T-cell (primary cell): ENCODE measurements at regions not wholly inside any gene's neighbourhood (a gene's known extent, or its start where the extent isn't known, plus 50 kb on each side); places are given as distances from the start of the nearest gene placed in this dataset.
"Not testable (repeated sequence)": the region's sequence is repeated elsewhere in the genome, so short reads cannot be mapped to it uniquely, and the experiment has no call there.

Experiments used
- ATAC-seq, 4 experiments: fragments of 200-7000 bp in 3 of 4; fragments of 150-1000 bp in 1 of 4; cut with Tn5 transposase; replicated peaks in 1 of 4; 1 replicate in 3 of 4; 2 replicates in 1 of 4; pipeline ENCODE4 v1.10.0; 2021; ENCODE audit warnings: moderate library complexity in 3 of 4, mild to moderate bottlenecking in 2 of 4, moderate number of reproducible peaks in 1 of 4
- CTCF ChIA-PET, 2 donors: fragments of 300-600 bp; sonication (Branson Sonifier 250); formaldehyde crosslinking; loops; one replicate each; lab custom pipeline; 2022; ENCODE audit warnings: antibody characterized with exemption in 2 of 2; lab: Charles Lee
- POLR2A ChIA-PET, 2 donors: fragments of 300-600 bp; sonication (Branson Sonifier 250); formaldehyde crosslinking; loops; one replicate each; lab custom pipeline; 2022; ENCODE audit warnings: antibody characterized with exemption in 2 of 2; lab: Charles Lee
- DNase-seq, 35 experiments: peaks; one replicate each; pipeline versions ENCODE4 v3.0.0 to v3.0.0-alpha.2; 2013 to 2023
- H3K27ac ChIP-seq: one replicate; pipeline ENCODE4 v1.5.1; 2013; ENCODE audit warnings: low read length
- H3K27me3 ChIP-seq, 2 experiments: replicated peaks in 1 of 2; 1 replicate in 1 of 2; 2 replicates in 1 of 2; pipeline versions ENCODE4 v1.6.1 to v1.7.0; 2013; ENCODE audit warnings: low read length in 1 of 2, mixed read lengths in 1 of 2; ENCODE audit not compliant: control insufficient read depth in 2 of 2, insufficient read depth in 2 of 2; ENCODE audit errors: extremely low read depth in 1 of 2
- H3K36me3 ChIP-seq, 2 donors: 1 replicate in 1 of 2; 2 replicates in 1 of 2; pipeline versions ENCODE4 v1.6.1 to v1.7.0; 2013; ENCODE audit warnings: low read length in 1 of 2; ENCODE audit not compliant: control insufficient read depth in 2 of 2, insufficient read depth in 1 of 2; ENCODE audit errors: extremely low read depth in 1 of 2
- H3K4me1 ChIP-seq, 2 experiments: 1 replicate in 1 of 2; 2 replicates in 1 of 2; pipeline versions ENCODE4 v1.6.1 to v1.7.0; 2013; ENCODE audit warnings: low read length in 2 of 2, mixed read lengths in 1 of 2; ENCODE audit not compliant: insufficient read depth in 2 of 2, control insufficient read depth in 1 of 2; ENCODE audit errors: extremely low read depth in 1 of 2
- H3K4me3 ChIP-seq, 2 donors: 1 replicate in 1 of 2; 2 replicates in 1 of 2; pipeline versions ENCODE4 v1.5.1 to v1.7.0; 2013; ENCODE audit warnings: mild to moderate bottlenecking in 2 of 2, low read length in 1 of 2, moderate library complexity in 1 of 2; ENCODE audit not compliant: control insufficient read depth in 1 of 2; ENCODE audit errors: extremely low read depth in 1 of 2
- H3K9me3 ChIP-seq: 2 replicates; pipeline ENCODE4 v1.7.0; 2013
- H3K27ac Mint-ChIP-seq, 2 donors: one replicate each; pipeline ENCODE4 v1.8.0; 2020 to 2021; ENCODE audit warnings: mild to moderate bottlenecking in 2 of 2, mixed read lengths in 2 of 2
- H3K27me3 Mint-ChIP-seq, 2 donors: one replicate each; pipeline ENCODE4 v1.8.0; 2021 to 2022; ENCODE audit warnings: mixed read lengths in 2 of 2
- H3K36me3 Mint-ChIP-seq: one replicate; pipeline ENCODE4 v1.8.0; 2021; ENCODE audit warnings: mixed read lengths
- H3K4me1 Mint-ChIP-seq, 3 donors: one replicate each; pipeline ENCODE4 v1.8.0; 2020 to 2022; ENCODE audit warnings: mixed read lengths in 3 of 3, mild to moderate bottlenecking in 1 of 3
- H3K4me3 Mint-ChIP-seq, 3 donors: one replicate each; pipeline ENCODE4 v1.8.0; 2020 to 2022; ENCODE audit warnings: mild to moderate bottlenecking in 3 of 3, mixed read lengths in 3 of 3, moderate library complexity in 3 of 3
- H3K9me3 Mint-ChIP-seq, 3 donors: one replicate each; pipeline ENCODE4 v1.8.0; 2020 to 2022; ENCODE audit warnings: mixed read lengths in 3 of 3
- WGBS: methylation state at CpG from one replicate; pipeline ENCODE4 v1.1.5; 2013; ENCODE audit warnings: missing lambda C conversion rate; ENCODE audit not compliant: insufficient coverage; 5-methylcytosine and 5-hydroxymethylcytosine counted together

DNA sequence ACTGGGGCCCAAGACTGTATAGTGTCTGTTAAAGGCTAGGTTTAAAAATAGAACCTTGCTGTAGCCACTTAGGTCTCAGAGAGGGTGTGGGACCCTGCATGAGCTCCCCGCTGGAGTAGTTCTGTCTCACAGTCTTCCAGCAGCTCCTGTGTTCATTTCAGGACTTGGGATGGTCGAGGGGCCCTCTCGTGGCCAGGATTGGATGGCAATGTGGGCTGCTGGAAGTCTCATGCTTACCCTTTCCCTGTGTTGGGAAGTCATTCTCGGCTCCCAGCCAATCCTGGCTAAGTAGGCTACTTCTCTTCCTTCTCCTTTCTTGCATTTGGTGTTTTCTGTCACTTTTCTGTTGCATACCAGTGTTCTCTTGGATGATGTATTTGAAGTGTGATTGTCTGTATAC, 284.0 kb upstream of the GCFC2 start:
- Mint-ChIP-seq H3K4me1 (no peaks in the 10 kb centered on the region), H3K9me3 (peaks cover 11 to 40% (median 33%) of the 10 kb centered on the region in 3 donors), H3K27me3 (no peaks in the 10 kb centered on the region), H3K36me3 (no peaks in the 10 kb centered on the region), H3K4me3 (no peak overlapping the region), H3K27ac (no peak overlapping the region)
- ChIA-PET POLR2A (no interaction called here), CTCF (no interaction called here)
- Histone ChIP-seq H3K4me1 (no peaks in the 10 kb centered on the region), H3K27ac (no peak overlapping the region), H3K4me3 (no peak overlapping the region), H3K27me3 (no peaks in the 10 kb centered on the region), H3K36me3 (no peaks in the 10 kb centered on the region), H3K9me3 (no peaks in the 10 kb centered on the region)
- WGBS, result 54% methylated on average over 3 of the region's 4 CpGs
- ATAC-seq (no peak), DNase-seq (no peak)

DNA sequence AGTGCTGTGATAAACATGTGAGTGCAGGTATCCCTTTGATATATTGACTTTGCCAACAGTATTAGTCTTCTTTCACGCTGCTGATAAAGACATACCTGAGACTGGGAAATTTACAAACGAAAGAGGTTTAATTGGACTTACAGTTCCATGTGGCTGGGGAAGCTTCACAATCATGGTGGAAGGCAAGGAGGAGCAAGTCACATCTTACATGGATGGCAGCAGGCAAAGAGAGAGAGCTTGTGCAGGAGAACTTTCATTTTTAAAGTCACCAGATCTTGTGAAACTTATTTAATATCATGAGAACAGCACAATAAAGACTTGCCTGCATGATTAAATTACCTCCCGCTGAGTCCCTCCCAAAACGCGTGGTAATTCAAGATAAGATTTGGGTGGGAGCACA, 277.9 kb upstream of the GCFC2 start:
- 86% methylated on average over 4 of the region's 5 CpGs for WGBS

DNA sequence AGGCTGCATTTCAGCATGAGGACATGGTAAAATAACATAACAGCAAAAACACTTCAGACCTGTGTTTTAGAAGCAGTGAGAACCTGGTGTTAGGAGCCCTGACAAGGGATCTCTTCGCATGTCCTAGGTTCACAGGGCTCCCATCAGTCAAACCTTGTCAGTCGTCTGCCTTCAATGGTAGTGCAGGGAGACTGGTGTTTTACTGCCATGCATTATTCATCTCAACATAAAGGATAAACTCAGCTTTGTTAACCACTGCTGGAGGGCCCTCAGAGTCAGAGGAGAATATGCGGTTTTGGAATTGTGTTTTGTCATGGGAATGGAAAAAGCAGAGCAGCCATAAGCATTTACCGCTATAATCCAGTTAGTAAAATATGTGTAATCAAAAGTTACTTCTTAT, 275.9 kb upstream of the GCFC2 start:
- Mint-ChIP-seq H3K27ac (no peak overlapping the region), H3K27me3 (no peaks in the 10 kb centered on the region), H3K4me1 (no peaks in the 10 kb centered on the region), H3K4me3 (no peak overlapping the region), H3K9me3 (peaks cover 0 to 23% (median 19%) of the 10 kb centered on the region in 3 donors), H3K36me3 (no peaks in the 10 kb centered on the region)
- POLR2A ChIA-PET, result no interaction called here
- WGBS, result 60% methylated on average over 1 of the region's 4 CpGs
- CTCF ChIA-PET, result no interaction called here
- no peaks in the 10 kb centered on the region for H3K9me3 ChIP-seq
- H3K36me3 ChIP-seq, result no peaks in the 10 kb centered on the region
- no peaks in the 10 kb centered on the region for H3K4me1 ChIP-seq
- H3K27ac ChIP-seq, result no peak overlapping the region
- DNase-seq, result no peak
- H3K4me3 ChIP-seq, result no peak overlapping the region
- no peak for ATAC-seq
- no peaks in the 10 kb centered on the region for H3K27me3 ChIP-seq

More for the DNA sequence above, 277.9 kb upstream of the GCFC2 start:
- H3K4me3 ChIP-seq, H3K4me3 Mint-ChIP-seq, H3K9me3 ChIP-seq, CTCF ChIA-PET, ATAC-seq, H3K4me1 ChIP-seq, H3K27me3 ChIP-seq, H3K36me3 ChIP-seq, H3K27ac Mint-ChIP-seq, H3K36me3 Mint-ChIP-seq, H3K4me1 Mint-ChIP-seq, DNase-seq, POLR2A ChIA-PET, H3K27me3 Mint-ChIP-seq, H3K27ac ChIP-seq: not testable (repeated sequence)
- H3K9me3 Mint-ChIP-seq, result peaks cover 3 to 36% (median 33%) of the 10 kb centered on the region in 3 donors

DNA sequence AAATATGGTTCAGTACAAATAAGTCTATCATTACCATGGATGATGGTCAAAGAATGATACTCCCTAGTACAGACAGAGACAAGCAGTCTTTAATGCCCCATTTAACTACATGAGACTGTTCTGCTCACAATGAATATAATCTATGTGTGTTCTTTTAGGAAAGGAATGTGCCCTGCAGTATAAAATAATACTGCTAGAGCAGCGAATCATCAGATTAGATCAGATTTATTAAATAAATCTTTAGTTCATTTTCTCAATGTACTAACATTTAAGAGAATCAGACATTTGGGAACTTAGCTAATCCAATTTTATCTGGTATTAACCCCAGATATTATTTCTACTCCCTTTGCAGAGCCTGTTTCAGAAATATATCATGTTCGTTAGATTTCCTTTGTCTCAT, 272.0 kb upstream of the GCFC2 start:
- ATAC-seq (no peak), DNase-seq (no peak)
- Mint-ChIP-seq H3K9me3 (peaks cover 6 to 23% (median 12%) of the 10 kb centered on the region in 3 donors), H3K27me3 (no peaks in the 10 kb centered on the region), H3K36me3 (no peaks in the 10 kb centered on the region), H3K4me1 (no peaks in the 10 kb centered on the region), H3K27ac (no peak overlapping the region), H3K4me3 (no peak overlapping the region)
- H3K36me3 ChIP-seq, result no peaks in the 10 kb centered on the region
- ChIA-PET POLR2A (no interaction called here), CTCF (no interaction called here)
- H3K4me1 ChIP-seq, result no peaks in the 10 kb centered on the region
- no peaks in the 10 kb centered on the region for H3K9me3 ChIP-seq
- no peaks in the 10 kb centered on the region for H3K27me3 ChIP-seq
- 63% methylated on average over 1 of the region's 2 CpGs for WGBS
- H3K27ac ChIP-seq, result no peak overlapping the region
- no peak overlapping the region for H3K4me3 ChIP-seq

DNA sequence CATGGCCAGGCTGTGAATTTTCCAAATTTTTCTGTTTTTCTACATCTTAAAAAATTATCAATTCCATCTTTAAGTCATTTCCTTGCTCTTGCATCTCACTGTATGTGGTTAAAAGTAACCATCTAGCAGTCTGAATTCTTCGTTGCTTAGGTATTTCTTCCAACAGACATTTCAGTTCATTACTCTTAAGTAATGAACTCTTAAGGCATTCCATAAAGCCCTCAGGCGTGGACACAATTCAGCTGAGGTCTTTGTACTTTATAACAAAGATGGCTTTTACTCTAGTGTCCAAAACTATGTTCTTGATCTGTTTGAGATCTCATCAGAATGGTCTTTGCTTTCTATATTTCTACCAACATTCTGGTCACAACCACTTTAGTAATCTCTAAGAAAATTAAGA, 253.9 kb upstream of the GCFC2 start:
- POLR2A ChIA-PET, result no interaction called here
- no peaks in the 10 kb centered on the region for H3K4me1 ChIP-seq
- H3K9me3 ChIP-seq, result no peaks in the 10 kb centered on the region
- H3K9me3 Mint-ChIP-seq, result peaks cover 0 to 9% (median 0%) of the 10 kb centered on the region in 3 donors
- H3K4me3 ChIP-seq, result no peak overlapping the region
- H3K4me1 Mint-ChIP-seq, result no peaks in the 10 kb centered on the region
- WGBS, result 40% methylated on average over 1 of the region's 2 CpGs
- ATAC-seq (no peak), DNase-seq (no peak)
- H3K27ac Mint-ChIP-seq, result no peak overlapping the region
- no peaks in the 10 kb centered on the region for H3K27me3 ChIP-seq
- H3K4me3 Mint-ChIP-seq, result no peak overlapping the region
- no peaks in the 10 kb centered on the region for H3K36me3 Mint-ChIP-seq
- H3K27ac ChIP-seq, result no peak overlapping the region
- CTCF ChIA-PET, result no interaction called here
- no peaks in the 10 kb centered on the region for H3K27me3 Mint-ChIP-seq
- H3K36me3 ChIP-seq, result no peaks in the 10 kb centered on the region

DNA sequence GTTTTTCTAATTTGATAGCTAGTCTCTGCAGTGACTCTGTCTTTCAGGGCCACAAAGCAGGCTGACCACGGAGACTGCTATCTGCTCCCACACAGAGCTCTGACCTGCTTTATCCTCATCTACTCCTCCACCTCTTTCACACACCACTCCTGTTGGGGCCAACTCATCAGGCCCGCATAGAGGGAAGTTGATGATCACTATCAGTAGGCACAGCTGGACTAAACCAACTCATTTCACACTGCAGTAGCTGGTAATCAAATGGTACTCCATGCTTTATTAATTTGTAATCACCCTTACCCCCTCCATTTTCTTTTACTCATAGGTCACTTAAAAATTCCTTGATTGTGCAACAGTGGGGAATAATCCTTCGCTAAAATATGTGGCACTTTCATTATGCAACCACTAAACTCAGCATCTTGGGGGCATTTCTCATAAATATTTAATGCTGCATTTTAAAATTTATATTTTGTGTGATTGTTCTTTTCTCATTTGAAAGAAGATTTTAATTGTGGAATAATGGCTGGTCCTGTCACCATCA, 249.8 kb upstream of the GCFC2 start:
- Mint-ChIP-seq H3K4me1 (no peaks in the 10 kb centered on the region), H3K36me3 (no peaks in the 10 kb centered on the region), H3K9me3 (peaks cover 0 to 1% (median 0%) of the 10 kb centered on the region in 3 donors), H3K27ac (no peak overlapping the region), H3K4me3 (no peak overlapping the region), H3K27me3 (no peaks in the 10 kb centered on the region)
- ChIA-PET POLR2A (no interaction called here), CTCF (no interaction called here)
- ATAC-seq, result no peak
- Histone ChIP-seq H3K9me3 (no peaks in the 10 kb centered on the region), H3K27ac (no peak overlapping the region), H3K4me1 (no peaks in the 10 kb centered on the region), H3K4me3 (no peak overlapping the region), H3K27me3 (no peaks in the 10 kb centered on the region), H3K36me3 (no peaks in the 10 kb centered on the region)
- no peak for DNase-seq
- 20% methylated on average over 1 of the region's 3 CpGs for WGBS
